ENCODE measurements at regions not wholly inside any gene's neighbourhood (a gene's known extent, or its start where the extent isn't known, plus 50 kb on each side); places are given as distances from the start of the nearest gene placed in this dataset.

DNA sequence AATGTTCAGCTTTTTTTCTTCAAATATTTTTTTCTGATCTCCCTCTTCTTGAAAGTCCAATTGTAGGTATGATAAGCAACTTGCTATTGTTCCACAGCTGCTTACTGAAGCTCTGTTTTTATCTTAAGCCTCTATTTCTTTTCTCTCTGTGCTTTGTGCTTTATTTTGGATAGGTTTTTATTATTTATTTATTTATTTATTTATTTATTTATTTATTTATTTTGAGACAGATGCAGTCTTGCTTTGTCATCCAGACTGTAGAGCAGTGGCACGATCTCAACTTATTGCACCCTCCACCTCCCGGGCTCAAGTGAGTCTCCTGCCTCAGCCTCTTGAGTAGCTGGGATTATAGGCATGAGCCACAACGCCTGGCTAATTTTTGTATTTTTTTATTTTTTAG is 199.4 kb downstream of the KLF12 start:
- DNase-seq (ENCODE audit: low spot score), result no peak

DNA sequence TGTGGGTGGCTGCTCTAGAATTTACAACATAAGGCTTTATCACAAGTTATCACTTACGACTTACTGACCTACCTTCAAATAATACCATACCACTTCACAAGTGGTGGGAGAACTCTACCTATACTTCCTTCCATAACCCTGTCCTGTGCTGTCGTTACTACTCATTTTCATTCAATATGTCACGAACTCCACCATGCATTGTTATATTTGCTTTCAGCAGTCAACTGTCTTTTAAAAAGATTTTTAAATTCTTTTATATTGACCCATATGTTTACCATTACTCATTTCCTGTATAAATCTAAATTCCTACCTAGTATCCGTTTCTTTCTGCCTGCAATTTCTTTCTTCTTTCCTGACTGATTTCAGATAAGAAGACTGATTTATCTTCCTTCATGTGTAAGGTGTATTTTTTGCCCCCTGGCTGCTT is 200.0 kb downstream of the KLF12 start:
- DNase-seq (ENCODE audit: low spot score), result no peak

DNA sequence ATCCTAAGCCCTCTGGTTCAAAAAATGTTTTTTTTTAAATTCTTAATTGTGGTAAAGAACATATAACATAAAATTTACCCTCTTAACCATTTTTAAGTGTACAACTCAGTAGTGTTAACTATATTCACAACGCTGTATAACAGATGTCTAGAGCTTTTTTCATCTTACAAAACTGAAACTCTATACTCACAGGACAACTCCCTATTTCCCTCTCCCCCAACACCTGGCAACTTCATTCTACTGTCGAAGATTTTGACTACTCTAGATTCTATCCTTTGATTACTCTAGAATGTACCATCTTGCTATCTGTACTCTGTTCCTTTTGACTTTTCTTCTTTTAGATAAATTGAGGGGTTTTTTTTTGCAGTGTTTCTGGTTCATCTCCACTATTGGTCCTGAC is 200.4 kb downstream of the KLF12 start:
- DNase-seq (ENCODE audit: low spot score), result no peak

DNA sequence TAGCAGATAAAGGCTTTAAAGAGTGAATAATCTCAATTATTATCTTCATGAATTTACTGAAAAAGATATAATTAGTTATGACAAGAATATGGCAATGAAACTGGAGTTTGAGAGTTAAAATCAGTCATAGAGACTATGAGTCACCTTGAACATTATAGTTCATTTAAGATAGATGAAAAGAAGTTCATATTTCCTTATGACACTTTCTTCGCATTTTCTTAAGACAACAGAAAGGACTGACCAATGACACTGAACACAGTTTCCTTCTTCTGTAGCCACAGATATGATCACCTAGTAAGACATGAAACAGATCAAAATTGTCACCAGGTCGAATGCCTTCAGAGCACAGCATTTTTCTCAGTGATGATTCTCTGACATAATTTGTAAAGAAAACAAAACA is 202.1 kb downstream of the KLF12 start:
- no peak for DNase-seq (ENCODE audit: low spot score)

DNA sequence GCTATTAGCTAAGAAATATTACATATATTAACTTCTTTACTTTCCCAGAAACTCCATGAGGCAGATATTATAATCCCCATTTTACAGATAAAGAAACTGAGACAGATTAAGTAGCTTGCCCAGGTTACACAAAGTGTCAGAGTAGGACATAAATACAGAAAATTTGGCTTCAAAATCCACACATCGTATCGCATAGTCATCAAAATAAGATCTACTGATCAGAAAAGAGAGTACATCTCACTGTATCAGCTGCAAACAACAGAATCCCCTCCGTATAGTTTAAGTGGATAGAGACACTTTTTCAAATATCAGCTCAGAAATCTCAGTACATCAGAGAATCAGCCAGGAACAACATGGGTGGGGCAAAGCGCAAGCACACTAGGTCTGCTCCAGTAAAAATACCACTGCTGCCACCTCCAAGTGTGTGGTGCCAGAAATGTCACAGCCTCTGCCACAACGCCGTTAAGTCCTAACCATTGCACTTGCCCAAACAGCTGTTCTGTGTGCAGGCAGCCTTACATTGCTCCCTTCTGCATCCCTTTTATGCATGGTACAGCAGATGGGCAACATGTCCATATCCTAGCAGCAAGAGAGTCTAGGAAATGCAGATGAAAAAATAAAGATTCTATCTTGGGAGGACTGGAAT is 204.8 kb downstream of the KLF12 start:
- DNase-seq (ENCODE audit: low spot score), result no peak

DNA sequence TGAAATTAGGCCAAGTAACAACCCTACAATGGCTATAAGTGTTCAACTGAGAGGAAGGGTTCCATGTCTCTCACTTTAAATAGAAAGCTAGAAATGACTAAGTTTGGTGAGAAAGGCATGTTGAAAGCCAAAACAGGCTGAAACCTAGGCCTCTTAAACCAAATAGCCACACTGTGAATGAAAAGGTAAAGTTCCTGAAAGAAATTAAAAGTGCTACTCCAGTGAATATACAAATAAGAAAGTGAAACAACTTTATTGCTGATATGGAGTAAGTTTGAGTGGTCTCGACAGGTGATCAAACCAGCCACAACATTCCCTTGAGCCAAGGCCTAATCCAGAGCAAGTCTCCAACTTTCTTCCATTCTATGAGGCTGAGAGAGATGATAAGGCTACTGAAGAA is 209.6 kb downstream of the KLF12 start:
- DNase-seq (ENCODE audit: low spot score), result no peak

DNA sequence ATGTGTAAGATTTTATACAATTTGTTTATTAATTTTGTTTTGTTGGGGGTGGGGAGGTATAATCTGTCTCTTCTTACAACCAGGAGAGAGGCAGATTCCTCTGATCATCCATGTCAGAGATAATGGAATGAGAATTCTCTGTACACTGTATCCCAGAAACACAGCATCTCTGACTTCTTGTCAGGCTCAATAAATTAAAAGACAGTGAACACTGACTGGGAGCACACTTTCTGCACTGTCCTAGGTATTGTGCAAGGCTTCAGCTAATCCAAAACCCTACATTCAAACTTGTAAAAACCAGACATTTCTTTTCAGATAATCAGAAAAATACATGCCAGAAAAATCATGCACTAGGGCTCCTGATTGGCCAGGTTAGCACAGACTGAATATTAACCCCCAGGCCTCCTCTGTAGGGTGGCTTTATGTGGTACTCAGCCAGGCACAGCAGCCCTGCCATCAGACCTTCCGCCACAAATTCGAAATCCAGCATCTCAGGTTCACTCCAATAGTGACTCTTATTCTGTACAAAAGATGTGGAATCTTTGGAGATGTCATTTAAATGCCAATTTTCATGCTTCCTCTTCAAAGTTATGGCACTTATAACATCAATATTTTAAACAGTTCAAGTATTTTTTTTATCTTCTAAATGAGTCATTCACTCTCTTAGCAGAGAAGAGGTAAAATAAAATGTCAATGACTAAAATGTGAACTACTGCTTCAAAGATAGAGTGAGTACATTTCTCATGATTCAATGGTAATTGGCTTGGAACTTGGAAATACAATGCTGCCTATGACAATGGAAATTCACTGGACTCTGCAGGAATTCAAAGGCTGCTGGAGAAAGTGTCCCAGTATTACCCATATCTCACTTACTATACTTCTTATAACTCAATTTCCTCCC is 211.5 kb downstream of the KLF12 start:
- no peak for DNase-seq (ENCODE audit: low spot score)

DNA sequence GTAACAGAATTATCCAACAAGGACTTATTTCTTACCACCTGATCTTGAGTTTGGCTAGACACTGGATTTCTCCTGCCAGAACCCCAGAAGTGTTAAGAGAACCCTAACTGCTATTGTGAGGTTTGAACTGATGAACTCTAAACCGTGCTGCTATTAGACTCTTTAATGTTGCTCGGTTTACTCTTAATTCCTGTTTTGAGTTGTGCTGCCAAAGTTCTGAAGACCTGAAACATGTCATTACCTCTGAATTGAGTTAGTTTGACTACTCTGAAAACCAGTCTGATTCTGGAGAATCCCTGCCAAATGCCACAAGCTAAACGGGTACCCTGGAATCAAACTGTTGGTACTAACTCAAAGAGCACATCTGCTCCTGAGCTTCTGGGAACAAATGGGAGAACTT is 215.5 kb downstream of the KLF12 start:
- no peak for DNase-seq (ENCODE audit: low spot score)

DNA sequence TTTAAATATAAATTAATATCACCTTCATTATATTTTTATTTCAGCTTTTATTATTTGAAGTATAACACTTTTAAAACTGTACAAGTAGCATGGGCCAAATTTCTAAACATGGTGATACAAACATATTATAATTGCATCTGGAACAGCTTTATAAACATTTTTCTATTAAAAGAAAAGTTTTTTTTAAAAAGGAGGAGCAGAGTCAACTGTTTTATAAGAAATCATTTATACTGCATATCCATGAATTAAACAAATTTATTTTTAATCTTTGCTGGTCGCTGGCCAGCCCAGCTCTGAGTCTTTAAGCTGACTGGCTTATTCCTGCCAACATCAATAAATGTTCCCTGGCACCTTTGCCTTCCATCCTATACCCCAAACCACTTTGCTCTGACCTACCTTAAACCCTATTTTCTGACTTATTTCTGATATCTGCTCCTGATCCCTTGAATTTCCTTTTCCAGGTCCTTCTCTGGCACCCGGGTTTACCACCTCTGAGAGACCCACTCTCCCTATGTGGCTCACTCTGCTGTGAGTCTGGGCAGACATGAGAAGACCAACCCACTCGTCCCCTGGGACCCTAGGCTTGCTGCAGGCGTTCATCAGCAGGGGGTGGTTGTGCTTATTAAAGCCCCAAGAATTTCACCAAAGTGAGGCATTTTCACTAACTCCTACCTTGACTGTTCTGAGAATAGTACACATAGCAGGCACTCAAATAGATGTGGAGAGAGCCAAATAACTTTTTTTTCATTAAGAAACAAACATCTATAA is 220.3 kb downstream of the KLF12 start:
- no peak for DNase-seq (ENCODE audit: low spot score)

DNA sequence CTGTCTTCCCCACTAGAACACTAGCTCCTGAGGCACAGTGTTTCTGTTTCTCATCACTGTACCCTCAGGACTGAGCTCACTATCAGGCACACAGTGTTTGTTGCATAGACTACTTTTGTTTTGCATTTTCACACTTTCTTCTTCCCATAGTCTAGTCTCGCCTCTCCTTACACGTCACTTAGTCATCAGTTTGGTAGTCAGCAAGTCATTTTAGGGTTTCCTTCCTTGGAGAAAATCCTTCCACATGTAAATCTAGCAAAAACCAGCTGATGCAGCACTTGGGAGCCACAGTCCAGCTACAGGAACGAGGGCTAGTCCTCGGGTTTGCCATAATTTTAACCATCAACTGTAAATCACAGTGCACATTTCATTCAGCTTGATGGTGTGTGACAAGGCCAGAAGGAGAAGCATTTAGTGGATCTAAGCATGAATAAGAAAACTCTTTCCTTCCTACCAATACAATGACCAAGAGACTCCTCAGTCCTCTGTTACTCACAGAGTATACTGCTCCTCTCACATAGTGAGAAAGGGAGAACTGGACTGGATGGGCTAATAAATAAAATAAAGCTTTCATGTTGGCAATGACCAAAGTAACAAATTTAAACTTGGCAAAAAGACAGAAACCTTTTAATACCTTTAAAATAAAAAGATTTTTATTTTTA is 221.0 kb downstream of the KLF12 start:
- no peak for DNase-seq (ENCODE audit: low spot score)

DNA sequence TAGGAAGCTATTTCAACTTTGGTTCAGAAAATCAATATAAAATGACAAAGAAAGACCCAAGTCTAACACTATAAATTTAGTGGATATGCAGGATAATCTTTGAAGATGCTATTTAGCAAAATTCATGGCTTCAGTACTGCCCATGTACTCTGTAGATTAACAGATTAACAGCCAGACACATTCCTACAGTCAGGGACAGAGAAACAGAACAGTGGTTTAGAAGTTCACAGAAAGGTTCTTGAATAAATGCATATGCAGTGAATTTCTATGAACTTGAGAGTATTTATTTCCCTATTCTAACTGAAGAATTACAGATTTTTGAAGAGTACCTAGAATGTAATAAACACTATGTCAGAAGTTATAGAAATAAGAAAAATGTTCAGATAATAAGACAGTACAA is 222.8 kb downstream of the KLF12 start:
- DNase-seq (ENCODE audit: low spot score), result no peak

DNA sequence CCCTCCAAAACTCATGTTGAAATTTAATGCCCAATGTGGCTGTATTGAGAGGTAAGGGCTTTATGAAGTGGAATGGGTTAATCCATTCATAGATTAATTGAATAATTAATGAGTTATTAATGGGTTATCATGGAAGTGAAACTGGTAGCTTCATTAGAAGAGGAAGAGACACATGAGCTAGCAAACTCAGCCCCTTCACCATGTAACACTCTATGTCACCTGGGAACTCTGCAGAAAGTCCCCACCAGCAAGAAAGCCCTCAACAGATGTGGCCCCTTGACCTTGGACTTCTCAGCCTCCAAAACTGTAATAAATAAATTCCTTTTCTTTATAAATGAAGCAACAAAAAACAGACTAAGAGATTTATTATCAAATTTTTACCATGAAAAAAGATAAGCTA is 223.5 kb downstream of the KLF12 start:
- DNase-seq (ENCODE audit: low spot score), result no peak

DNA sequence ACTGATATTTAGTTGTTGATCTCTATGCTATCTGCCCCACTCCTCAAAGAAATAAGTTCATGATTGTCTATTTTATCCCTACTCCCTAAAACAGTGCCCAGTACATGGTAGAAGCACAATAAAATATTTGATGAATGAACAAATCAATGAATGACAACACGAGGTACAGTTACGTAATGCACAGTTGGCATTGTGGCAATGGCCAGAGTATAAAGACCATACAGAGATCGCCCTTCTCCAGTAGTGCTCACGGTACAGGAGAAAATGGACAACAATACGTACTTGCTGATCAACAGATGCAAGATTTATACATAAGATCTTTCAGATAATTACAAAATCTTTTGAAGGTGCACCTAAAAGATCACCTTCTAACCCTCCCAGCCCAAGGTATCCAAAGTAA is 225.4 kb downstream of the KLF12 start:
- no peak for DNase-seq (ENCODE audit: low spot score)

DNA sequence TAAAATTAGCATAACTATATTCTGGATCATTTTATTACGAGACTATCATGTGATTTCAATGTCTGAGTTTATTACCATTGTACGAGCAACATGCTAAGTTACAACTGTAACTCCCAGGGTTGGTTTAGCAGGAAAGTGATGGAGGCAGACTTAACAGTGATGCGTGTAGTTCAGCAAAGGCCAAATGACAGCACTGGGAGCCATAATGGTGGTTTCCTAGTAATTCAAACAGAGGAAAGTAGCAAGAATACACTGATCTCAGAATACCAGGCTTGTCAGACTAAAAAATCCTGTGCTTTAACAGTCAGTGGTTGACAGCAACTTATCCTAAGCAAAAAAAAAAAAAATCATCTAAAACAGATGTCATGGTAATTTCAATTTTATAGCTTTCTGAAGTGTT is 229.6 kb downstream of the KLF12 start:
- DNase-seq (ENCODE audit: low spot score), result no peak

DNA sequence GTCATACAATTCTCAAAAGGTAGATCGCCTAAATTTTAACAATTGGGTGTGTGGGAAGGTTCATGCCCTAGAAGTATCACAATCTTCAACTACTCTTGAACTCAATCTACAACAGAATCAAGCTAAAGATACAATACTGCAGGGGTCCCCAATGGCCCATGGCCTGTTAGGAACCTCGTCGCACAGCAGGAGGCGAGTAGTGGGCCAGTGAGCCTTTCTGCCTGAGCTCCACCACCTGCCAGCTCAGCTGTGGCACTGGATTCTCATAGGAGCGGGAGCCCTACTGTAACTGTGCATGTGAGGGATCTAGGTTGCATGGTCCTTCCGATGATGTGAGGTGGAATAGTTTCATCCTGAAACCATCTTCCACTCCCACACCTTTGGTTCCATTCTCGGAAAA is 230.6 kb downstream of the KLF12 start:
- DNase-seq (ENCODE audit: low spot score), result no peak

DNA sequence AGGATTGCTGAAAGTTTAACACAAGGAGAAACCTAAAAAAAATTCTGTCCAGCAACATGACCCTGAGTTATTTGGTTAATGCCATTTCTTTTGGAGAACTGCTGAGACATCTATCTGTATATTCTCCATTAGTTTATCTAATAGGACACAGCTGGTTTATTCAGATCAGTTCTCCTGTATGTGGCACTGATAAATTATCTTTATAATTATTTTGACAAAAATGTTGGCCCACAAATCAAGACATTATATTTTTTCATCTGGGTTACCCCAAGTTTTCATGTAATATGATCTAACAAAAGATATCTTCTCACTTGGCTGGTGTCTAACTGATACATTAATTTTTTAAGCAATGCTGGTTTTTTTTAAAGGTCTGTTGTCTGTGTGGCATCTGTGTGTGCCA is 231.4 kb downstream of the KLF12 start:
- no peak for DNase-seq (ENCODE audit: low spot score)

DNA sequence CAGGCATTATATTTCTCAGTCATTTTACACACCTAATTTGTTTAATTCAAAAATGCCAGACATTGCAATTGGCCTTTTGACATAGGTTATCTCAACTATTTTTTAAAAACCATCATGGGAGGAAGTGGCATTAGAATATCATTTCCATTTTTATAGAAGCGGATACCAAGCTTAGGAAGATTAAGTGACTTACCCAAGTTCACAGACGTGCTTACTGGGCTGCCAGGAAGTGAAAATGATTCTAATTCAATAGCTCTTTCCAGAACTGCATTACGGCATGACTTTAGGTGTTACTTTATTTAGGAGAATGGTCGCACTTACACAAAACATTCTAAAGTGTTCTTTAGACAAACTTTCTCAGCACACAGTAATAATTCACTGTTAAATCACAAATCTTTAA is 231.9 kb downstream of the KLF12 start:
- DNase-seq (ENCODE audit: low spot score), result no peak

DNA sequence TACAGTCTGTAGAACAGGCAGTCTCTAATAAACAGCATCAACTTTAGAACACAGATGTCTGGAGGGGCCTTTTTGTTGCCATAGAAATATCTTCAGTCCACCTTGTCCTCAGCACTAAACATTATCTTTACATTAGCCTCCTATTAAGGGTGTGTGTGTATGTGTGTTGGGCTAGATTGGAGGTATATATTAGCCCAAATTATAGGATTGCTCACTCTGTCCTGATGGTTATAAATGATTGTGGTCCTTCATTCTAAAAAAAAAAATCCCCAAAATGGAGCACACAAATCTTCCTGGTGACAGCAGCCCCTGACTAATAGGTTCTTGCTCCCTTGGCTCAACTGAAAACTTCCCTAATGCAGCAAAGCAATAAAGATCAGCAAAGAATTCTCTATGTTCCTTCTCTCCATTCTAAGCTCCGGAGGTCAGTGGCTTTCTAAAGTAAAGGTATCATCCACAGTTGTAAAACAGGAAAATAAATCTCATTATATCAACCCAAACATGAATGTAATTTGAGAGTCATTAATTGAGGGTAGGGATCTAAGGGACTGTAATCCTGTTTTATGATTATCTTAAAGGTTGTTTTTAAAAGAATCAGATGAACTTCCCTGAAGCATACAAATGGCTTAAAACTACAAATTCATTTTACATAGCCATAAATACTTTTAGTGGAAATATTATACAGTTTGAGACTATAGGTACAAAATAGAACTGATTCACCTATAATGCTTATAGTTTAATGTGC is 232.7 kb downstream of the KLF12 start:
- DNase-seq (ENCODE audit: low spot score), result no peak

DNA sequence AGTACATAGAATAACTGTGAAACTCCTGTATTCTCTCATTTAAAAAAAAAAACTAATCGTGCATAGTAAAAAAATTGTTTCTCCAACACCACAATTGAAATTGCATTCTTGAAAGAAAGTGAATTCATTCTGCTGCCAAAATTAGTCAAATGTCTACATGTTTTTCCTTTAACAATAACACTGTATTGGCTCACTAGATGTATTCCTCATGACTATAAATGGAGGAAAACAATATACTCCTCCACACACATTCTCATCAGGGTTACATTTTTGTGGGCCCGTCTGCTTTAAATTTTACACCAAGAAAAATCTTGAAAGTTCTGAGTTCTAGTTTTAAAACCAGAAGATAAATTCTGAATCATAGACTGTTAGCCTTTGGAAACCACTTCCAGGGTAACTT is 233.6 kb downstream of the KLF12 start:
- DNase-seq (ENCODE audit: low spot score), result no peak

DNA sequence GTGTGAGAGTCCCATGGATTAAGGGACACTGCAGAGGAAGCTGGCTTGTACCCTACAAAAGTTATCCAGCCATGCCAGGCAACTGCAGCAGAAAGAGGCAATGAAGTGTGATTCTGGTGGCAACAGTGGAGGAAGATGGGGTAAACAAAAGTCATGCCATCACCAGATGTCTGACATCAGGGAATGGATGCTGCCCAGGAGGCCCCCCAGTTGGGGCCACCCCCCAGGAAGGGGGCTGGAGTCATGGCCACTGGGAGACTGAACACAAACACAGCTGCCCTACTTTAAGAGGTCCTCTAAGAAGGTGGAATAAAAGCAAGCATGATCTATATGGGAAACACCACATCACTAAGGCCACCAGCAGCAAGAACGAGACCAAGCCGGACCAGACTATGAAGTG is 235.3 kb downstream of the KLF12 start:
- DNase-seq (ENCODE audit: low spot score), result no peak

DNA sequence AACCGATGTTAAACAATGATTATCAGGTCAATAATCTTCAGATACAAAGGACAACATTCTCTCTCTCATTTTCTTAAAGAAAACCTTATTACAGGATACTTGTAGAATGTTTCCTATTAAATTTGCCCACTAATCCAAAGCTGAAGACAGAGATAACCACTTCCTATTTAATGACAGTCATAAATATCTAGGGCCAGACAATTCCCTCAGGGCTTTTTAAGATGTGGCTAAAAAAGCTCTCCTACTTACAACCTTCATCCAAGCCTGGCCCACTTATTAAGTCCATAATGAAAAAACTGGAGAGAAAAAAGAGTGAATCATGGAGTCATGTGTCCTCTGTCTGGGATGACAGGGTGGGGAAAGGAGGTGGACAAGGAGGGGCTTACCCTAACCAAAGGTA is 235.9 kb downstream of the KLF12 start:
- peak; percentile 11 for DNase-seq (ENCODE audit: low spot score)

All from COLO829 (cell line).